ENCODE measurements at regions not wholly inside any gene's neighbourhood (a gene's known extent, or its start where the extent isn't known, plus 50 kb on each side); places are given as distances from the start of the nearest gene placed in this dataset.
A peak's percentile ranks its signal among the peaks of the same experiment; 100 is the strongest.

GRCh38 chr4:185958094-185958747 is 110.7 kb upstream of the TLR3 start:
- H3K4me3 Mint-ChIP-seq (ENCODE audit: unreplicated experiment), result no peak overlapping the region
- H3K4me1 Mint-ChIP-seq (ENCODE audit: low read depth, unreplicated experiment), result peaks cover 33% of the 10 kb centered on the region
- peak overlapping the region; percentile 6 for H3K27ac Mint-ChIP-seq (ENCODE audit: unreplicated experiment)
- peaks cover 18% of the 10 kb centered on the region for H3K9me3 Mint-ChIP-seq (ENCODE audit: unreplicated experiment)
- H3K36me3 Mint-ChIP-seq (ENCODE audit: unreplicated experiment), result no peaks in the 10 kb centered on the region
- TF ChIP-seq CTCF (IDR thresholded peaks at IDR 0.05; ENCODE audit: partially characterized antibody, unreplicated experiment), result no peak
- H3K27me3 Mint-ChIP-seq (ENCODE audit: unreplicated experiment), result peaks cover 3% of the 10 kb centered on the region
- no peak for DNase-seq

DNA sequence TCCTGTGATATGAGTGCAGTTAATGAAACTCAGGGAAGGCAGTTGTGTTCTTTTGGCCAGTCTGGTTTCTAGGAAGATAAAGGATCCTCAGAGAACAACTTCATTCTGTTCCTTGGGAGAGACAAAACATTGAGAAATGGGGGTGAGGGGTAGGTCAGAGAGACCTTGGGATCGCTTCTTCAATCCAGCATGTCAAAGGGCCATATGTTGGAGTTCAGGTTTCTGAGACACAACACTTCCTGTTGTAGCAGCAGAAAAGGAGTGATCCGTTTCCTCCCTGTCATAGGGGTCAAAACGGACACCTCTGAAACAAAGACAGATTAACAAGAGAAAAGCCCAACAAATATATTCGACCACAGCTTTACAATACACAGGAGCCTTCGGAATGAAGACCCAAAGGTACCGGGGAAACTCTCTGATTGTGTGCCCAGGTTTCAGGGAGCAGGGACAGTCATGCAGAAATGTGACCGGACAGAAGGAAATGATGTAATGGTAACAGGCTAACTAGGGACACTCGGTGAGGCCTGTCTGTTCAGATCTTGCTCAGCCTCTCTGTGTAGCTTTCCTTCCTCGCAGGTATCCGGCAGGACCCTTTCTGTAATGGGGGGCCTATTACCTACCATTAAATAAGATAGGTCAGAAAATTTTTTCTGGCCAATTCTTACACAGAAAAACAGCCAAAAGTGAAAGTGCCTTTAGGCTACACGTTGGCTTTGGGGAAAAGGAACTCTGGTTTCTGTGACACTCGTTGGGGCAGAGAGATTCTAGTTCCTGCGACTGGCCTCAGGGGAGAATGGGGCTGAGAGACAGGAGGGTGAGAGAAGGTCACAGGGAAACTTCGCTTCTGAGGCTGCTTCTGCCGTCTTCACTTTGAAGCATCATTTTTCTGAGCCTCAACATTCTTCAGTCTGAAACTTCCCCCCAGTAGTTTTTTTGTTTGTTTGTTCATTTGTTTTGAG is 103.3 kb upstream of the TLR3 start:
- H3K9me3 Mint-ChIP-seq (ENCODE audit: unreplicated experiment), result peaks cover 2% of the 10 kb centered on the region
- H3K4me1 Mint-ChIP-seq (ENCODE audit: low read depth, unreplicated experiment), result no peaks in the 10 kb centered on the region
- H3K27ac Mint-ChIP-seq (ENCODE audit: unreplicated experiment), result no peak overlapping the region
- TF ChIP-seq CTCF (IDR thresholded peaks at IDR 0.05; ENCODE audit: partially characterized antibody, unreplicated experiment), result no peak
- H3K36me3 Mint-ChIP-seq (ENCODE audit: unreplicated experiment), result no peaks in the 10 kb centered on the region
- H3K4me3 Mint-ChIP-seq (ENCODE audit: unreplicated experiment), result no peak overlapping the region
- DNase-seq, result no peak
- no peaks in the 10 kb centered on the region for H3K27me3 Mint-ChIP-seq (ENCODE audit: unreplicated experiment)

DNA sequence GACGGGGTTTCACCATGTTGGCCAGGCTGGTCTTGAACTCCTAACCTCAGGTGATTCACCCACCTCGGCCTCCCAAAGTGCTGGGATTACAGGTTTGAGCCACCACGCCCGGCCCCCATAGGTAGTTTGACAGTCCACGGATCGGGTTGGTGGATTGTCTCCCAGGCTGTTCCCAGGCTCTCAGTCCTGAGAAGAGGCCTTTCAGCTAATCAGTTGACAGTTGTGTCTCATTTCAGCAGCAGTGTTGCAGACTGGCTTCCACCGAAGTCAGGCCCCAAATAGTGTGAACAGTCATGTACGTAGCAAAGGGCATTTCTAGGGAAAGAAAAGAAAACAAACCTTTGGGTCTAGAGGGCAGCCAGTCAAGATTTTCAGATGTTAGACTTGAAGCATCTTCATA is 102.4 kb upstream of the TLR3 start:
- Mint-ChIP-seq H3K9me3 (ENCODE audit: unreplicated experiment) (no peaks in the 10 kb centered on the region), H3K36me3 (ENCODE audit: unreplicated experiment) (no peaks in the 10 kb centered on the region), H3K27ac (ENCODE audit: unreplicated experiment) (no peak overlapping the region), H3K4me1 (ENCODE audit: low read depth, unreplicated experiment) (no peaks in the 10 kb centered on the region), H3K4me3 (ENCODE audit: unreplicated experiment) (no peak overlapping the region), H3K27me3 (ENCODE audit: unreplicated experiment) (no peaks in the 10 kb centered on the region)
- no peak for TF ChIP-seq CTCF (IDR thresholded peaks at IDR 0.05; ENCODE audit: partially characterized antibody, unreplicated experiment)
- no peak for DNase-seq

- no peak for TF ChIP-seq CTCF (IDR thresholded peaks at IDR 0.05; ENCODE audit: partially characterized antibody, unreplicated experiment)
These were observed 101.8 kb upstream of the TLR3 start for GRCh38 chr4:185966997-185967775.

More at GRCh38 chr4:185966997-185967775, 101.8 kb upstream of the TLR3 start:
- no peaks in the 10 kb centered on the region for H3K4me1 Mint-ChIP-seq (ENCODE audit: low read depth, unreplicated experiment)
- H3K4me3 Mint-ChIP-seq (ENCODE audit: unreplicated experiment), result no peak overlapping the region
- H3K27ac Mint-ChIP-seq (ENCODE audit: unreplicated experiment), result no peak overlapping the region
- H3K27me3 Mint-ChIP-seq (ENCODE audit: unreplicated experiment), result no peaks in the 10 kb centered on the region
- H3K9me3 Mint-ChIP-seq (ENCODE audit: unreplicated experiment), result no peaks in the 10 kb centered on the region
- no peaks in the 10 kb centered on the region for H3K36me3 Mint-ChIP-seq (ENCODE audit: unreplicated experiment)
- no peak for DNase-seq

Measured in glutamatergic neuron (in vitro differentiated cells).